Motor neuron (in vitro differentiated cells): ENCODE measurements at regions not wholly inside any gene's neighbourhood (a gene's known extent, or its start where the extent isn't known, plus 50 kb on each side); places are given as distances from the start of the nearest gene placed in this dataset.
A peak's percentile ranks its signal among the peaks of the same experiment; 100 is the strongest.

ENCODE experiments used
- ATAC-seq, 8 experiments: fragments of 200-7000 bp; cut with Tn5 transposase; replicated peaks in 6 of 8; 2 replicates each; pipeline ENCODE4 v1.8.0; 2021; ENCODE audit warnings: mild to moderate bottlenecking in 8 of 8, moderate library complexity in 8 of 8
- H3K27ac ChIP-seq, 2 donors: fragments of 250-450 bp; sonication (Bioruptor Pico); 2 replicates each; pipeline ENCODE4 v1.9.0; 2021; ENCODE audit warnings: antibody characterized with exemption in 2 of 2, mild to moderate bottlenecking in 2 of 2, moderate library complexity in 1 of 2
- H3K4me1 ChIP-seq, 2 donors: fragments of 250-450 bp; sonication (Bioruptor Pico); replicated peaks in 1 of 2; 2 replicates each; pipeline ENCODE4 v1.6.1; 2021; ENCODE audit warnings: antibody characterized with exemption in 2 of 2, mild to moderate bottlenecking in 2 of 2, moderate library complexity in 1 of 2
- H3K4me3 ChIP-seq, 5 donors: fragments of 250-450 bp; sonication (Bioruptor Pico); 2 replicates each; pipeline ENCODE4 v1.9.0; 2021; ENCODE audit warnings: antibody characterized with exemption in 5 of 5, mild to moderate bottlenecking in 5 of 5, moderate library complexity in 4 of 5
- WGBS, 10 experiments: fragments of 450-650 bp; shearing (Covaris generic); methylation state at CpG; one replicate each; pipeline ENCODE4 v1.0.0; 2022; 5-methylcytosine and 5-hydroxymethylcytosine counted together
- in situ Hi-C, 9 experiments: fragments of 400-800 bp; cut with MboI; loops; one replicate each; pipeline ENCODE4 v1.15.0; 2021; ENCODE audit warnings: low sequenced_read_pairs in 9 of 9, low pct_unique_long_range_greater_than_20kb in 2 of 9; ENCODE audit not compliant: unreplicated experiment in 9 of 9

DNA sequence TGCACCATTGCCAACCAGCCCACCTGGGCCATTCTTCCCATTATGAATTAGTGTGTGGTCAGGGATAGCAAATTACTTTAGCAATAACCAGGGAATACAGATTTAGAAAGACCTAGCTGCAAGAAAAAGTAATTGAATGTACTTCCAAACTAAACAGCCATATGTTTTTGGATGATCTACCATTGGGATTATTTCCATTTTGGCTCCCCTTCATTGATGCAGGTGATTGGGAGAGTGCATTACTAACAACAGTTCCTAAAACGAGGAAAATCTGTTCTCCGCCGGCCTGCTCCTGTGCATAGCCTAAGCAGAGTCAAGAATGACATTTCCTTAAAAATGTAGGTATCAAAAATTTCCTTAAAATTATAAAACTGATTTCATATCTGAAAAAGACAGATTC lies 58.5 kb downstream of the MAIP1 start:
- in situ Hi-C loops = no loop called here
- Histone ChIP-seq H3K27ac (no peak overlapping the region), H3K4me1 (no peaks in the 10 kb centered on the region), H3K4me3 (no peak overlapping the region)
- no peak for ATAC-seq
- WGBS, 10 experiments = 66 to 100% (median 91%) methylated on average over 1 to 3 of the region's 3 CpGs; no CpG with 5 or more reads in 1 of the 10 experiments

DNA sequence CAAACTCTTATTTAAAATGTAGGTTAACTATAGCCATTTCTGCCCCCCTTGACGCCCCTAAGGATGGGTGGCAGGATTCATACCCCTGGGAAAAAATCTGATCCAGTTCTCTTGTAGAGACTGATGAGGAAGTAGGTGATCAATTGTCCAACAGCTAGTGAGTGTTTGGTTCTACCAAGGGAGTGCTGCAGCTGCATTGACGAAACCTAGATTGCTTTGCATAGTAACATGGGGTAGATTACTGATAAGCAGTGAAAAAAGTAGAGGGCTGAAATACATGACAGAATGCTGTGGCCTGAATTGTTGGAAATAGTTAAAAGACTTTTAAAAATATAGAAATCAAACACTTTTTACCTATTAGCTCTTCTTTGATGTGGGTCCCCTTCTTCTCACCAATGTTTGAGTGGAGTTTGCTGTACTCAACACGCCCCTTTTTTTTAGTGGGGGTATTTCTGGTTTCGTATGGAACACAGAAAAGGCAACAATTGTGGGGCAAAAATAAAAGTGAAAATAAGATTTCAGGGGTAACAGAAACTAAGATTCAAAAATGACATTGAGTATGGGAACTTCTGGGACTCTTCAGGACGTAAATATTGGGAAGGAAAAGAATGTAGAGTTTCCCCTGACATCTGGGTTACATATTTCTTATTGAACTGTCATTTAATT lies 66.2 kb downstream of the MAIP1 start:
- no peak overlapping the region for H3K27ac ChIP-seq
- WGBS, 10 experiments = 22 to 94% (median 62%) methylated on average over 2 to 5 of the region's 5 CpGs
- no peak for ATAC-seq
- H3K4me3 ChIP-seq = no peak overlapping the region
- in situ Hi-C loops = no loop called here
- no peaks in the 10 kb centered on the region for H3K4me1 ChIP-seq

DNA sequence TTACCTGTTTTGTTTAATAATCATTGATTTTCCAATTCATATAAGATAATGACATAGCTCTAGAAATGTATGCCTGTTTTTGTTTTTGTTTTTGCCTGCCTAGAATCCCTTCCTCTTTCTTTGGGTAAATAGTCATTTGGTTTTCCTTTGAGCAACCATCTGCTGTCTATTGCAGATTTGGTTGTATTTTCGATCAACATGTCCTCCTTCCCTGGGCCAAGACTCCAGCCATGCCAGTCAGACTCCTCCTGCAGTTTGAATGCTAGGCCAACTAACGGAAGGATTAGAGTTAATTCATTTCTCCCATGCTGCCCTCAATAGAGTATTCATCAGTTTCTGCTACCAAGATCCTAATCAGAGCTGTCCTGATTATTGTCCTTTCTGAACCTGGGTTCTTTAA lies 67.1 kb downstream of the MAIP1 start:
- in situ Hi-C loops = no loop called here
- ATAC-seq = no peak
- H3K4me1 ChIP-seq = no peaks in the 10 kb centered on the region
- no peak overlapping the region for H3K27ac ChIP-seq
- WGBS, 10 experiments = 33 to 100% (median 90%) methylated on average over 1 to 2 of the region's 2 CpGs
- H3K4me3 ChIP-seq = no peak overlapping the region

DNA sequence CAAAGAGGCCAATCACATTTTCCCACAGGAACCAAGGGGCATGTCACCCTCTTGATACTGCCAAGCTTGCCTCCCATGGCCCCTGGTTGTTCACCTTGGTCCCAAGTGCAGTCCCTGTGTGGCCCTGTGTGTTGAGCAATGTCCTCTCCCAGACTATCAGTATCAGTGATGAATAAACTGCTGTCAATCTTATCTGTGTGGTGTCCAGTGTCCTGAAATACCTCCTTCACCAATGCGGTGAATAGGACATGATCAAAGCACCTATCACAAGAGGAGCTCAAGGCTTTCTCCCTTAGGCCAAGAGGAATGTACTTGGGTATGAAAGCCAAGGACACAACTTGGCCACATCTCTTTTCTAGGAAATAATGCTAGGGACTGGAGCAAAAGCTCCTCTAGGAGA lies 68.2 kb downstream of the MAIP1 start:
- in situ Hi-C loops = no loop called here
- WGBS, 10 experiments = 43 to 100% (median 100%) methylated on average over 1 of the region's 1 CpG; no CpG with 5 or more reads in 7 of the 10 experiments
- no peaks in the 10 kb centered on the region for H3K4me1 ChIP-seq
- no peak overlapping the region for H3K4me3 ChIP-seq
- H3K27ac ChIP-seq = no peak overlapping the region
- ATAC-seq = no peak

DNA sequence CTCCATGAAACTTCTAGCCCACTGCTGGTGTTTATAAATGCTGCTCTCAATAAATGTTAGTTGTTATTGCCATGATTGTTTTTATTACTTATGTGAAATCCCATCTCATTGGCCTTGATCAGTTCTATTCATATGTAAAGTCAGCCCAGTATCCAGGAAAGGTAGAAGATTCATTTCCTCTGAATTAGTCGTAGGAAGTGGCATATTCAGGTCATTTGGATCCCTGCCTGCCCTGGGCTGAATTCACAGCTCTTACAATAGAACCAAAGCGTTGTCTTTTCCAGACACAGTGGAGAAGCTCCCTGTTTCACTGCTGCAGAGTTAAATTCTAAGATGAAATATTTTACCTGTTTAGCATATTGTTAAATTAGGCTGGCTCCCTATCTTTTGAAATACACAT lies 70.3 kb downstream of the MAIP1 start:
- H3K4me3 ChIP-seq = no peak overlapping the region
- 0 to 100% (median 53%) methylated on average over 1 to 2 of the region's 2 CpGs; no CpG with 5 or more reads in 1 of the 10 experiments for WGBS, 10 experiments
- H3K27ac ChIP-seq = no peak overlapping the region
- H3K4me1 ChIP-seq = no peaks in the 10 kb centered on the region
- peak in 1 of 8 experiments; percentile 35 for ATAC-seq
- in situ Hi-C loops = no loop called here

DNA sequence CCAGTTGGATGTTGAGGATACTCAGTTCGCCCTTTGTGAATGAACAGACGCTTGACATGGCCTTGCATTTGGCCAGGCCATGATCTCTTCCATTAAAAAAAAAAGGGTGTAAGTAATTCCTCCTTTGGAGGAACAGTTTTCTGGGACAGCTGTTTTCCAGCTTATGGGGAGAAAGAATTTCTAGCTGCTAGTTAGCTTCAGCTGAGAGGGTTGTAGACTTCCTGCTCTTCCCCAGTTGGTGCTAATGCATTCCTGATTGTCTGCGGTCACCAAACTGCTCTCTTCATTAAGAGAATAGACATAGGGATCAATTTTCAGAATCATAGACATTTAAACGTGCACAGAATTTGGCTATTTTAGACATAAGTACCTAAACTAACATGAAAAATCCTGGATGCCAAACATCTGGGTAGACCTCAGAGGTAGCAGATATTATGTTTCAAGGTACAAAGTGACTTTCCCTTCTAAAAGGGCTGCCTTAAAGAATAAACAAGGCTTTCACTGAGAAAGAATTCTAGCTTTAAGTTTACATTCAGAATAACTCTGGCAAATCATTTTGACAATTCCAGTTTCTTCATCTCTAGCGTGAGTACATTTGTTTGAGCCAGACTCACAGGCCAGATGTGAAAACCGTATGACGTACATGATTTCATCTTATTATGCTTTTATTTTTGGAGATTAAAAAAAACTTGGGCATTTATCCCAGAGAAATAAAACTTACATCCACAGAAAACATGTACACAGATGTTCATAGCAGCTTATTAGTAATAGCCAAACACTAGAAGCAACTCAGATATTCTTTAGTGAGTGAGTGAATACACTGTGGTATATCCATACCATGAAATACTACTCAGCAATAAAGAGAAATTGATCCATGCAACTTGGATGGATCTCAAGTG lies 71.2 kb downstream of the MAIP1 start:
- Histone ChIP-seq H3K27ac (no peak overlapping the region), H3K4me1 (no peaks in the 10 kb centered on the region), H3K4me3 (no peak overlapping the region)
- in situ Hi-C loops = no loop called here
- WGBS, 10 experiments = 38 to 95% (median 85%) methylated on average over 1 to 7 of the region's 7 CpGs
- no peak for ATAC-seq

DNA sequence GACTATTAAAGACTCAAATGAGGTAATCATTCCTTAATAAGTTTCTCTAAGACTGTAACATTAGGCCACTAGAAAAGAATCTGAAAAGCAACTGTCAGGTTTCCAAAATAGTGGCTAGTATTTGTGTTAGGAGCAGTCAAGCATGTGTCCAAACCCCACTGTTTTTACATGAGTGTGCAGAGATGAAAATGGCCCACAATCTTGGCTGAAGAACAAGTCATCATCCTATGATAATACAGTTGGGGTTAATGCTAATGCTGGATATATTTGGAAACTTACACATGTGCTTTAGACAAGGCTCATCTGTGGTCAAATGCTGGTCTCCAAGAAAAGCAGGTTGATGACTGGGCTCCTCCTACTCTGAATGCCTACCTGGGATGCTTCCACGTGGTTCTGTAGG lies 73.6 kb downstream of the MAIP1 start:
- no peaks in the 10 kb centered on the region for H3K4me1 ChIP-seq
- 0 to 100% (median 80%) methylated on average over 1 of the region's 1 CpG; no CpG with 5 or more reads in 5 of the 10 experiments for whole genome bisulfite sequencing, 10 experiments
- peak in 2 of 8 experiments; percentile 62 to 64 for ATAC-seq
- in situ Hi-C loops = no loop called here
- no peak overlapping the region for H3K27ac ChIP-seq
- H3K4me3 ChIP-seq = no peak overlapping the region

DNA sequence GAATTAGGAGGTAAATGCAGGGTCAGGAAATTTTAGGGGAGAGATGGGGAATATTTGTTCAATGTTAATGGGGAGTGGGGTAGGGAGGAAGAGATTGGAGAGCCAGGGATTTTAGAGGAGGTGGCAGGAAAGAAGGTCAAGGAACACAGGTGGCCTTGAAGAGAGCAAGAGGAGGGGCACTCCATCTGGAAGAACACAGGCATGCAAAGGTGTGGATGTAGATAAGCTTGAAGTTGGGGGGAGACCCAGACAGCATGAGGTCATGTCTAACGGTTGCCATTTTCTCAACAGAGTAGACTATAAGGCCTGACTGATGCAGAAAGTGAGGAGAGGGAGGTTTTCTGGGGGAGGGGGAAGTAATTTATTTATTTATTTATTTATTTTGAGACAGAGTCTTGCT lies 77.5 kb downstream of the MAIP1 start:
- H3K4me3 ChIP-seq = no peak overlapping the region
- no peaks in the 10 kb centered on the region for H3K4me1 ChIP-seq
- in situ Hi-C loops = no loop called here
- H3K27ac ChIP-seq = no peak overlapping the region
- no peak for ATAC-seq
- WGBS, 10 experiments = 100% methylated on average over 1 of the region's 1 CpG; no CpG with 5 or more reads in 7 of the 10 experiments

DNA sequence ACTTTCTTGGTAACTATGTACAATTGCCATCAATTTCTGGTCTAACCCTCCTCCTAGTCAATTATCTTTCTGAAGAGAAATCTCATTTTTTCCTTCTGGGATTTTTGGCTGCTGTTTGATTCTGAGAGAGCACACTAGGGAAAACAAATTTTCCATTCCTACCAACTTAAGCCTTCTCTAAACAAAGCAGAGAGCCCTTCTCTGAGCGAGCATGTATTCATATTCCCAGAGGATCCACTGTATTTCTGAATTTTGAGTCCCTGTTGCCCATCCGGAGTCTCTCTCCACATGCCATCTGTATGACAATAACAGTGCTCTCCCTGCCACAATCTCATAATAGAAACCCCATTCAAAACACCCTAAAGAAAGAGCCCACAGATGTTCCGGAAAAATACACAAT lies 78.5 kb downstream of the MAIP1 start:
- in situ Hi-C loops = no loop called here

DNA sequence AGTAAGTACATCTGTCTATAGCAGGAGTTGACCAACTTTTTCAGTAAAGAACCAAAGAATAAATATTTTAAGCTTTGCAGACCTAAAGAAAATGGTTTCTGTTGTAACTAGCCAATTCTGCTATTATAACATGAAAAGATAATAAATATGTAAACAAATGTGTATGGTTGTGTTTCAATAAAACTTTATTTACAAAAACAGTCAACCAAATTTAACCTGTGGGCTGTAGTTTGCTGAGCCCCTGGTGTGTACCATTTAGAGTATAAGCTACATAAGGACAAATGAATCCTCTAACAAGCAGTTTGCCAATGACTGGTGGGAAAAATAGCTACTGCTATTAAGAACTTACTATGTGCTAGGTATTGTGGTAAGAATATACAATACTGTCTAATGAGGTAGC lies 79.4 kb downstream of the MAIP1 start:
- H3K27ac ChIP-seq = no peak overlapping the region
- peaks cover 0 to 4% of the 10 kb centered on the region in 2 donors for H3K4me1 ChIP-seq
- in situ Hi-C loops = no loop called here
- ATAC-seq = no peak
- no peak overlapping the region for H3K4me3 ChIP-seq

More for the DNA sequence above, 78.5 kb downstream of the MAIP1 start:
- Histone ChIP-seq H3K4me1 (no peaks in the 10 kb centered on the region), H3K27ac (no peak overlapping the region), H3K4me3 (no peak overlapping the region)
- 12 to 77% (median 50%) methylated on average over 1 to 3 of the region's 3 CpGs; no CpG with 5 or more reads in 1 of the 10 experiments for WGBS, 10 experiments
- no peak for ATAC-seq

DNA sequence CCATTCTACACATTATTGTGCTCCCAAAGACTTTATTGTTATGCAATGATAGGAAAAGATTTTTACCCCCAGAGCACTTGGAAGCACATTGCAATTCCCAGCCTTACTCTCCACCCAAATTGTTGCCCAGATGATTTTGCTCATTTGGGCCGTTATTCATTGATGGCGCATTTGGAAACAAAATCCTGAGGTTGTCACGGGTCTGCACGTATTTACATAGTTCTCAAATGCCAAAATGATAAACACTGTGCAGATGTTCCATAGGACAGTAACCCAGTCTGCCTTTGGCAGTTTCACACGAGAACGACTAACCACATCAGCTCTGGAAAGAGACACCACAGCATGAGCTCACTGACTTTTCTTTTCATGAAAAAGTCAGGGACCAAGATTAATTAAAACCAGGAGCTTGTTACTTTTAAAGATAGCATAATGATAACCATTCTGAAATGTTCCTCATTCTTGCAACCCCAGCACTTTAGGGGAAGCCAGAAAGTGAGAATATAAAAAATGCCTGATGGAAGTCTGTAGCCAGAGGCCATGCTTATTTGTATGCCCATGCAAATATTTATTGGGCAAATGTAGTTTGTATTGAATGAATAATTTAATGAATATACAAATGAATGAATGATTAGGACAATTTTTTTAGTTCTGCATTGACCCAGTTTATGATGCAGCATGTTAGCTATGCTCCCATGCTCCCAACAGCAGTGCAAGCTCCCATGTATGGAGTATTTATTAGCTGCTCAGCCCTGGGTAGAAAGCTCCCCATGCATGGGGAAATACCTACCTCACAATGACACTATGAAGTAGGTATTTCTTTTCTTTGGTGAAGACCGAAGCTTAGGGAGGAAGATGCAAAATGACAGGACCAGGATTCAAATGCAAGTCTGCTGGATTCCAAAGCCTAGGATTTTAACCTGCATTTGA lies 84.6 kb downstream of the MAIP1 start:
- 0 to 100% (median 63%) methylated on average over 1 to 7 of the region's 7 CpGs; no CpG with 5 or more reads in 1 of the 10 experiments for WGBS, 10 experiments
- Histone ChIP-seq H3K27ac (no peak overlapping the region), H3K4me1 (peaks cover 0 to 4% of the 10 kb centered on the region in 2 donors), H3K4me3 (no peak overlapping the region)
- in situ Hi-C loops = no loop called here
- ATAC-seq = peak in 5 of 8 experiments; percentile 14 to 97 (median 92)

DNA sequence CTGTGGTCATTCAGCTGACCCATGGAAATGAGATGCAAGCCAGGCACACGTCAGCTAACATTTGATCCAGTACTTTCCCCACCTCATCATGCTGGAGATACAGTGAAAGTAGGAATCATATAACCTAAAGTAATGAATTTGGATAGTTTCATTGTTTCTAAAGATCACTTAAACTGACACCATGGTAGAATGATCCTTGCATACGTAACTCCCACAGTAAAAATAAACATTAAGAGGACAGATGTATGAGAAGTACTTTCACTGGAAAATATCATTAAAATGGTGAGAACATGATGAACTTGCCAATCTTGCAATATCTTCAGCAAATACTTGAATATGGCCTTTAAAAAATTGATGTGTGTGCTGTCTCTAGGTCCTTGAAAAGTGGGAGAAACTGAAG lies 85.4 kb downstream of the MAIP1 start:
- ATAC-seq = no peak
- in situ Hi-C loops = no loop called here
- WGBS, 10 experiments = 67 to 100% (median 91%) methylated on average over 1 to 2 of the region's 2 CpGs; no CpG with 5 or more reads in 2 of the 10 experiments
- Histone ChIP-seq H3K27ac (no peak overlapping the region), H3K4me3 (no peak overlapping the region), H3K4me1 (peaks cover 0 to 4% of the 10 kb centered on the region in 2 donors)

DNA sequence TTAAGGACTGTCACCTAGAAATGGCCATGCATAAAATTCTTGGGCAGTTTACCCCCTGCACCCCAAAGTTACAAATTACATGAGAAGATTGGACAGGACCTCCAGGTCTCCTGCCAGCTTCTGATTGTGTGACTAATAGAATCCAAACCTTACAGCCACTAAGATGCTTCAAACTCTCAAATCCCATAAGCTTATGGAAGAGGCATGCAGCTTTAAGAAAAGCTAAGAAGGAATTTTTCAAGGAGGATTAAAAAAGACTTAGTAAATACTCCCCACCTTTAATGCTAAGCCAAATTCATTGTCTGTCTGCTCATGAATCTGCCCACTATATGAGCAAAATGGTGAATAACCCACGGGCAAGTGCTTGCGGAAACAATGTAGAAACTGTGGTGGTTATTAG lies 86.3 kb downstream of the MAIP1 start:
- 60 to 100% (median 93%) methylated on average over 1 to 2 of the region's 2 CpGs; no CpG with 5 or more reads in 3 of the 10 experiments for WGBS, 10 experiments
- no peak for ATAC-seq
- in situ Hi-C loops = no loop called here
- Histone ChIP-seq H3K27ac (no peak overlapping the region), H3K4me1 (peaks cover 0 to 4% of the 10 kb centered on the region in 2 donors), H3K4me3 (no peak overlapping the region)
